Left ventricle myocardium inferior (tissue), 1 donor: ENCODE measurements at regions not wholly inside any gene's neighbourhood (a gene's known extent, or its start where the extent isn't known, plus 50 kb on each side); places are given as distances from the start of the nearest gene placed in this dataset.

ENCODE experiments used
- DNase-seq: peaks from one replicate; pipeline ENCODE4 v3.0.0-alpha.2; 2020
- H3K27ac ChIP-seq: fragments of 200-600 bp; replicated peaks from 2 replicates; pipeline ENCODE4 v1.8.0; 2021
- H3K27me3 ChIP-seq: fragments of 200-600 bp; 2 replicates; pipeline ENCODE4 v1.8.0; 2021; ENCODE audit warnings: low read depth
- H3K36me3 ChIP-seq: fragments of 200-600 bp; 2 replicates; pipeline ENCODE4 v1.8.0; 2021
- H3K4me1 ChIP-seq: fragments of 200-600 bp; 2 replicates; pipeline ENCODE4 v1.8.0; 2021
- H3K4me3 ChIP-seq: fragments of 200-600 bp; 2 replicates; pipeline ENCODE4 v1.8.0; 2021; ENCODE audit warnings: mild to moderate bottlenecking, moderate library complexity
- H3K9me3 ChIP-seq: fragments of 200-600 bp; replicated peaks from 2 replicates; pipeline ENCODE4 v1.8.0; 2021
- CTCF ChIP-seq: fragments of 200-600 bp; IDR thresholded peaks from 2 replicates; pipeline ENCODE4 v1.8.0; 2021; ENCODE audit warnings: antibody characterized with exemption, mild to moderate bottlenecking, borderline replicate concordance
- intact Hi-C: fragments of 100-400 bp; cut with micrococcal nuclease; formaldehyde crosslinking; loops from one replicate; pipeline ENCODE4 v1.11.0; 2022
- donor health status: DM: no; HTN: yes; CAD: no; lungs with severe emphysema.

- no peak for DNase-seq
- Histone ChIP-seq H3K27ac (no peak overlapping the region), H3K4me3 (no peak overlapping the region), H3K36me3 (no peaks in the 10 kb centered on the region), H3K27me3 (peaks cover 27% of the 10 kb centered on the region), H3K9me3 (no peaks in the 10 kb centered on the region), H3K4me1 (no peaks in the 10 kb centered on the region)
- TF ChIP-seq CTCF, result no peak
- intact Hi-C loops, result loop anchor here (5.0 kb wide), 2 partner anchors 52 to 132 kb away; no protein-coding TSS in a partner anchor
These were observed 81.7 kb upstream of the MPP7 start for GRCh38 chr10:28384557-28384956.

- intact Hi-C loops, result no loop called here
These were observed 83.1 kb upstream of the MPP7 start for GRCh38 chr10:28385748-28386502.

GRCh38 chr10:28386503-28386868, 83.6 kb upstream of the MPP7 start:
- Histone ChIP-seq H3K9me3 (no peaks in the 10 kb centered on the region), H3K4me3 (no peak overlapping the region), H3K27me3 (peaks cover 28% of the 10 kb centered on the region), H3K27ac (no peak overlapping the region), H3K4me1 (no peaks in the 10 kb centered on the region), H3K36me3 (no peaks in the 10 kb centered on the region)
- intact Hi-C loops, result no loop called here
- no peak for DNase-seq
- no peak for TF ChIP-seq CTCF

More at GRCh38 chr10:28385748-28386502, 83.1 kb upstream of the MPP7 start:
- Histone ChIP-seq H3K27me3 (peaks cover 28% of the 10 kb centered on the region), H3K4me1 (no peaks in the 10 kb centered on the region), H3K4me3 (no peak overlapping the region), H3K27ac (no peak overlapping the region), H3K36me3 (no peaks in the 10 kb centered on the region), H3K9me3 (no peaks in the 10 kb centered on the region)
- no peak for DNase-seq
- no peak for TF ChIP-seq CTCF

- no peaks in the 10 kb centered on the region for H3K9me3 ChIP-seq
- intact Hi-C loops, result no loop called here
- no peaks in the 10 kb centered on the region for H3K36me3 ChIP-seq
- peaks cover 26% of the 10 kb centered on the region for H3K27me3 ChIP-seq
- no peak overlapping the region for H3K27ac ChIP-seq
- TF ChIP-seq CTCF, result no peak
- no peak overlapping the region for H3K4me3 ChIP-seq
- DNase-seq, result no peak
- H3K4me1 ChIP-seq, result no peaks in the 10 kb centered on the region
These were observed 84.3 kb upstream of the MPP7 start for GRCh38 chr10:28387140-28387539.

- intact Hi-C loops, result no loop called here
- no peak for TF ChIP-seq CTCF
- H3K4me3 ChIP-seq, result no peak overlapping the region
- peaks cover 14% of the 10 kb centered on the region for H3K27me3 ChIP-seq
- DNase-seq, result no peak
- peaks cover 5% of the 10 kb centered on the region for H3K4me1 ChIP-seq
- H3K36me3 ChIP-seq, result no peaks in the 10 kb centered on the region
- H3K27ac ChIP-seq, result no peak overlapping the region
- no peaks in the 10 kb centered on the region for H3K9me3 ChIP-seq
These were observed 88.4 kb upstream of the MPP7 start for GRCh38 chr10:28391283-28391682.
